IPS-18a (cell line): ENCODE measurements at regions not wholly inside any gene's neighbourhood (a gene's known extent, or its start where the extent isn't known, plus 50 kb on each side); places are given as distances from the start of the nearest gene placed in this dataset.

Experiments
- H3K27ac ChIP-seq: one replicate; pipeline ENCODE4 v1.5.1; 2013; ENCODE audit warnings: low read length
- H3K27me3 ChIP-seq: one replicate; pipeline ENCODE4 v1.6.1; 2013; ENCODE audit warnings: mild to moderate bottlenecking, low read length; ENCODE audit not compliant: control insufficient read depth, insufficient read depth
- H3K36me3 ChIP-seq: one replicate; pipeline ENCODE4 v1.6.1; 2013; ENCODE audit warnings: low read depth, low read length; ENCODE audit not compliant: control insufficient read depth
- H3K4me1 ChIP-seq: one replicate; pipeline ENCODE4 v1.6.1; 2013; ENCODE audit warnings: low read depth, low read length; ENCODE audit not compliant: control insufficient read depth
- H3K4me3 ChIP-seq: one replicate; pipeline ENCODE4 v1.5.1; 2013; ENCODE audit warnings: low read length
- H3K9ac ChIP-seq: one replicate; pipeline ENCODE4 v1.6.1; 2013; ENCODE audit warnings: mild to moderate bottlenecking, low read length, moderate library complexity
- H3K9me3 ChIP-seq: one replicate; pipeline ENCODE4 v1.6.1; 2013; ENCODE audit warnings: low read depth, low read length; ENCODE audit not compliant: control insufficient read depth

GRCh38 chr11:19327280-19327679, 86.5 kb upstream of the E2F8 start:
- Histone ChIP-seq H3K4me3 (no peak overlapping the region), H3K27ac (no peak overlapping the region), H3K27me3 (no peaks in the 10 kb centered on the region), H3K9ac (no peak overlapping the region), H3K9me3 (no peaks in the 10 kb centered on the region), H3K36me3 (no peaks in the 10 kb centered on the region), H3K4me1 (no peaks in the 10 kb centered on the region)

GRCh38 chr11:19326499-19326898, 85.8 kb upstream of the E2F8 start:
- no peaks in the 10 kb centered on the region for H3K9me3 ChIP-seq
- H3K27me3 ChIP-seq: no peaks in the 10 kb centered on the region

GRCh38 chr11:19323502-19323901, 82.8 kb upstream of the E2F8 start:
- H3K9ac ChIP-seq: no peak overlapping the region
- H3K4me3 ChIP-seq: no peak overlapping the region
- H3K36me3 ChIP-seq: no peaks in the 10 kb centered on the region
- no peaks in the 10 kb centered on the region for H3K9me3 ChIP-seq
- H3K27ac ChIP-seq: no peak overlapping the region
- no peaks in the 10 kb centered on the region for H3K4me1 ChIP-seq
- H3K27me3 ChIP-seq: no peaks in the 10 kb centered on the region

More at GRCh38 chr11:19326499-19326898, 85.8 kb upstream of the E2F8 start:
- Histone ChIP-seq H3K36me3 (no peaks in the 10 kb centered on the region), H3K27ac (no peak overlapping the region), H3K4me1 (no peaks in the 10 kb centered on the region), H3K4me3 (no peak overlapping the region), H3K9ac (no peak overlapping the region)

- Histone ChIP-seq H3K4me1 (no peaks in the 10 kb centered on the region), H3K36me3 (no peaks in the 10 kb centered on the region), H3K4me3 (no peak overlapping the region), H3K27me3 (no peaks in the 10 kb centered on the region), H3K9me3 (no peaks in the 10 kb centered on the region), H3K27ac (no peak overlapping the region), H3K9ac (no peak overlapping the region)
Measured at GRCh38 chr11:19321351-19321750, 80.6 kb upstream of the E2F8 start.

- Histone ChIP-seq H3K4me1 (no peaks in the 10 kb centered on the region), H3K4me3 (no peak overlapping the region), H3K36me3 (no peaks in the 10 kb centered on the region), H3K9me3 (no peaks in the 10 kb centered on the region), H3K27me3 (no peaks in the 10 kb centered on the region), H3K9ac (no peak overlapping the region), H3K27ac (no peak overlapping the region)
Measured at GRCh38 chr11:19320827-19321226, 80.1 kb upstream of the E2F8 start.

- Histone ChIP-seq H3K27ac (no peak overlapping the region), H3K4me3 (no peak overlapping the region), H3K4me1 (peaks cover 3% of the 10 kb centered on the region), H3K36me3 (no peaks in the 10 kb centered on the region), H3K9ac (no peak overlapping the region), H3K27me3 (no peaks in the 10 kb centered on the region), H3K9me3 (no peaks in the 10 kb centered on the region)
Measured at GRCh38 chr11:19316434-19316833, 75.7 kb upstream of the E2F8 start.

- peaks cover 4% of the 10 kb centered on the region for H3K4me1 ChIP-seq
- no peak overlapping the region for H3K4me3 ChIP-seq
- H3K9me3 ChIP-seq: no peaks in the 10 kb centered on the region
- no peaks in the 10 kb centered on the region for H3K27me3 ChIP-seq
- no peaks in the 10 kb centered on the region for H3K36me3 ChIP-seq
- H3K27ac ChIP-seq: no peak overlapping the region
- H3K9ac ChIP-seq: no peak overlapping the region
Measured at GRCh38 chr11:19315511-19315910, 74.8 kb upstream of the E2F8 start.

- no peak overlapping the region for H3K9ac ChIP-seq
- H3K27ac ChIP-seq: no peak overlapping the region
- no peak overlapping the region for H3K4me3 ChIP-seq
- H3K36me3 ChIP-seq: no peaks in the 10 kb centered on the region
- H3K27me3 ChIP-seq: no peaks in the 10 kb centered on the region
- no peaks in the 10 kb centered on the region for H3K9me3 ChIP-seq
- peaks cover 4% of the 10 kb centered on the region for H3K4me1 ChIP-seq
Measured at GRCh38 chr11:19313140-19313539, 72.4 kb upstream of the E2F8 start.

GRCh38 chr11:19311308-19312030, 70.7 kb upstream of the E2F8 start:
- no peak overlapping the region for H3K27ac ChIP-seq
- H3K4me1 ChIP-seq: peaks cover 4% of the 10 kb centered on the region
- no peak overlapping the region for H3K9ac ChIP-seq
- no peaks in the 10 kb centered on the region for H3K9me3 ChIP-seq
- H3K27me3 ChIP-seq: no peaks in the 10 kb centered on the region
- H3K4me3 ChIP-seq: no peak overlapping the region
- H3K36me3 ChIP-seq: no peaks in the 10 kb centered on the region

GRCh38 chr11:19307498-19307897, 66.8 kb upstream of the E2F8 start:
- no peaks in the 10 kb centered on the region for H3K36me3 ChIP-seq
- H3K4me1 ChIP-seq: peaks cover 4% of the 10 kb centered on the region
- no peaks in the 10 kb centered on the region for H3K27me3 ChIP-seq
- H3K9me3 ChIP-seq: no peaks in the 10 kb centered on the region
- no peak overlapping the region for H3K9ac ChIP-seq
- no peak overlapping the region for H3K27ac ChIP-seq
- H3K4me3 ChIP-seq: no peak overlapping the region

GRCh38 chr11:19306179-19306944, 65.6 kb upstream of the E2F8 start:
- H3K9me3 ChIP-seq: no peaks in the 10 kb centered on the region

GRCh38 chr11:19301361-19301760, 60.6 kb upstream of the E2F8 start:
- H3K9me3 ChIP-seq: no peaks in the 10 kb centered on the region

More at GRCh38 chr11:19306179-19306944, 65.6 kb upstream of the E2F8 start:
- Histone ChIP-seq H3K4me1 (peaks cover under 1% of the 10 kb centered on the region), H3K9ac (no peak overlapping the region), H3K27me3 (no peaks in the 10 kb centered on the region), H3K36me3 (no peaks in the 10 kb centered on the region), H3K27ac (no peak overlapping the region), H3K4me3 (no peak overlapping the region)

More at GRCh38 chr11:19301361-19301760, 60.6 kb upstream of the E2F8 start:
- H3K9ac ChIP-seq: no peak overlapping the region
- no peak overlapping the region for H3K27ac ChIP-seq
- H3K4me3 ChIP-seq: no peak overlapping the region
- no peaks in the 10 kb centered on the region for H3K36me3 ChIP-seq
- no peaks in the 10 kb centered on the region for H3K4me1 ChIP-seq
- H3K27me3 ChIP-seq: no peaks in the 10 kb centered on the region
